ENCODE measurements at regions not wholly inside any gene's neighbourhood (a gene's known extent, or its start where the extent isn't known, plus 50 kb on each side); places are given as distances from the start of the nearest gene placed in this dataset.

DNA sequence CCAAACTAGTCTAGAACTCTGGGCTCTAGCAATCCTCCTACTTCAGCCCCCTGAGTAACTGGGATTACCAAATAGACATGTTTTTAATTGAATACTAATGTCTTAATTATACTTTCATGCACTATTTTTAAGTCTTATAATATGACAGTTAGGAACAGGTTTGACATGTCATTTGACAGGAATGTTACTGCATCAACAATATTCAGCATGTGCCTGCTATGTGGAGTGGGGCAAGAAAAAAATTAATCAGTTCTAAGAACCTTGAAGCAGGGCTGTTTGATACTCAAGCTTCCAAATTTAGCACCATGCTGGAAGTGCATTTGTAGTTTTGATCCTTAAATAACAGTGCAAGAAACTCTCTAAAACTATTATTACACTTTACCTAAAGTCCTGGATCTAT lies 265.3 kb downstream of the MZT1 start:
- Histone ChIP-seq H3K36me3 (ENCODE audit: control insufficient read depth in 2 of 2, extremely low read depth in 1 of 2, insufficient read depth in 1 of 2, low read length in 1 of 2) (no peaks in the 10 kb centered on the region), H3K4me3 (ENCODE audit: control insufficient read depth in 1 of 2, extremely low read depth in 1 of 2, low read length in 1 of 2) (no peak overlapping the region), H3K27ac (ENCODE audit: low read length) (no peak overlapping the region), H3K9me3 (no peaks in the 10 kb centered on the region), H3K4me1 (ENCODE audit: control insufficient read depth in 1 of 2, extremely low read depth in 1 of 2, insufficient read depth in 2 of 2, low read length in 2 of 2) (no peaks in the 10 kb centered on the region), H3K27me3 (replicated peaks in 1 of 2; ENCODE audit: control insufficient read depth in 2 of 2, extremely low read depth in 1 of 2, insufficient read depth in 2 of 2, low read length in 1 of 2) (no peaks in the 10 kb centered on the region)
- no peak for DNase-seq
- ChIA-PET CTCF (no interaction called here), POLR2A (no interaction called here)
- no peak for ATAC-seq (replicated peaks in 1 of 4)
- Mint-ChIP-seq H3K4me1 (no peaks in the 10 kb centered on the region), H3K27ac (no peak overlapping the region), H3K36me3 (no peaks in the 10 kb centered on the region), H3K4me3 (no peak overlapping the region), H3K9me3 (peaks cover 0 to 2% (median 0%) of the 10 kb centered on the region in 3 donors), H3K27me3 (no peaks in the 10 kb centered on the region)

DNA sequence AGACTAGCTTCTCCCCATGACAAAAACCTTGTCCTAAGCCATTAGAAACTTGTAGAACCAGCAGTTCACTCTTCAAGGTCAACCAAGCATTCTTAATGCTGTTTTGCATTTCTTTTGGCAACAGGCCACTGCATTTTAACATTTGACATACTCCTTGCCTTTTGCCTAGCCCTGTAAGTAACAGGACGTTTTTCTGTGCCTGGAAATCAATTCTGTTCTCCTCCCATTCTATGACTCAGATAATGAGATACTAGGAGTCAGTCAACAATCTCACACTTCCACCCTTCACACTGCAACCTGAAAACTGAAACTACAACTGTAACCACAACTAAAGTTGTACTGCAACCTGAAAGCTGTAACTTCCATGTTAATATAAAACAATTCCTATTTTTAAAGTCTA lies 268.7 kb downstream of the MZT1 start:
- no peak overlapping the region for H3K4me3 Mint-ChIP-seq
- H3K27ac Mint-ChIP-seq: no peak overlapping the region
- Histone ChIP-seq H3K4me1 (ENCODE audit: control insufficient read depth in 1 of 2, extremely low read depth in 1 of 2, insufficient read depth in 2 of 2, low read length in 2 of 2) (no peaks in the 10 kb centered on the region), H3K9me3 (no peaks in the 10 kb centered on the region), H3K27me3 (replicated peaks in 1 of 2; ENCODE audit: control insufficient read depth in 2 of 2, extremely low read depth in 1 of 2, insufficient read depth in 2 of 2, low read length in 1 of 2) (no peaks in the 10 kb centered on the region), H3K36me3 (ENCODE audit: control insufficient read depth in 2 of 2, extremely low read depth in 1 of 2, insufficient read depth in 1 of 2, low read length in 1 of 2) (no peaks in the 10 kb centered on the region), H3K4me3 (ENCODE audit: control insufficient read depth in 1 of 2, extremely low read depth in 1 of 2, low read length in 1 of 2) (no peak overlapping the region), H3K27ac (ENCODE audit: low read length) (no peak overlapping the region)
- H3K36me3 Mint-ChIP-seq: no peaks in the 10 kb centered on the region
- POLR2A ChIA-PET: no interaction called here
- ATAC-seq (replicated peaks in 1 of 4): no peak
- H3K9me3 Mint-ChIP-seq: peaks cover 0 to 4% (median 3%) of the 10 kb centered on the region in 3 donors
- H3K4me1 Mint-ChIP-seq: no peaks in the 10 kb centered on the region
- no peaks in the 10 kb centered on the region for H3K27me3 Mint-ChIP-seq
- no CpG with 5 or more reads among the region's 1 CpG for WGBS (ENCODE audit: insufficient coverage)
- DNase-seq: no peak
- CTCF ChIA-PET: no interaction called here

DNA sequence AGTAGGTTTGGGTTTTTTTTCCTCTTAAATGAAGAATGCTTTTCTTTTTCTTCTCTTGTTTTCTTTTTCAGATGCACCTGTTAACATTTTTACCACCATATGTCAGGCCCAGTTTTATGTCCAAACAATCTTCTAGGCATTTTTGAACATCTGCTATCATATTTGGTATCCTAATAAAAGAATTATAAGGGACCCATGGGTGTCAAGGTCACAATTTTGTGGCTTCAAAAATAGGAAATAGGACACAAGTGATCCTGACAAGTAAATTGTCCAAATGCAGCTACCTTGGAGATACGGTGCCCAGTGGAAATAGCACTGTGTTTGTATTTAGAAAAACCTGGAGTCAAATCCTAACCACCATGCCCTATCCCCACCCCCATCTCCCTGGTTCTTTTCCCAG lies 270.3 kb downstream of the MZT1 start:
- ChIA-PET POLR2A (no interaction called here), CTCF (no interaction called here)
- Mint-ChIP-seq H3K27me3 (no peaks in the 10 kb centered on the region), H3K4me1 (no peaks in the 10 kb centered on the region), H3K9me3 (peaks cover 0 to 4% (median 3%) of the 10 kb centered on the region in 3 donors), H3K27ac (no peak overlapping the region), H3K4me3 (no peak overlapping the region), H3K36me3 (no peaks in the 10 kb centered on the region)
- no peaks in the 10 kb centered on the region for H3K4me1 ChIP-seq (ENCODE audit: control insufficient read depth in 1 of 2, extremely low read depth in 1 of 2, insufficient read depth in 2 of 2, low read length in 2 of 2)
- WGBS (ENCODE audit: insufficient coverage): no CpG with 5 or more reads among the region's 1 CpG
- DNase-seq (no peak), ATAC-seq (replicated peaks in 1 of 4) (no peak)
- no peaks in the 10 kb centered on the region for H3K36me3 ChIP-seq (ENCODE audit: control insufficient read depth in 2 of 2, extremely low read depth in 1 of 2, insufficient read depth in 1 of 2, low read length in 1 of 2)
- no peak overlapping the region for H3K4me3 ChIP-seq (ENCODE audit: control insufficient read depth in 1 of 2, extremely low read depth in 1 of 2, low read length in 1 of 2)
- H3K27ac ChIP-seq (ENCODE audit: low read length): no peak overlapping the region
- H3K27me3 ChIP-seq (replicated peaks in 1 of 2; ENCODE audit: control insufficient read depth in 2 of 2, extremely low read depth in 1 of 2, insufficient read depth in 2 of 2, low read length in 1 of 2): no peaks in the 10 kb centered on the region
- H3K9me3 ChIP-seq: no peaks in the 10 kb centered on the region

DNA sequence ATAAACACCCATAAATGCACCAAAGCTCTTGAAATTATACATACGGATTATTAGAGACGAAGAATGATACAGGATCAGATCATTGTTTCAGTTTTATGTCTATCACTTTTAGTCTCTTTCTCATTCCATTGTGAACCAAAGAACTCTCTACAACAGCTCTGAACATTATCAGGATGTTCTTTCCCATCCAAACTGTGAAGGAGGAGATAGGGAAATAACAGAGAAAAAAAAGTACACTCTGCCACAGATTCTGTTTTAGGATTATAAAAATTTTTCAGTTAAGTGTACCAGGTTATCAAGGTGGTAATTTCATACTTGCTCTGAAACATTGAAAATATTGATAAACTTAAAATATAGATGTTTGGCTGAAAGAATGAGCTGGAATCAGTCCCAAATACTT lies 270.9 kb downstream of the MZT1 start:
- Mint-ChIP-seq H3K9me3 (peaks cover 0 to 4% (median 3%) of the 10 kb centered on the region in 3 donors), H3K36me3 (no peaks in the 10 kb centered on the region), H3K27ac (no peak overlapping the region), H3K4me1 (no peaks in the 10 kb centered on the region), H3K4me3 (no peak overlapping the region), H3K27me3 (no peaks in the 10 kb centered on the region)
- ChIA-PET CTCF (no interaction called here), POLR2A (no interaction called here)
- Histone ChIP-seq H3K4me3 (ENCODE audit: control insufficient read depth in 1 of 2, extremely low read depth in 1 of 2, low read length in 1 of 2) (no peak overlapping the region), H3K27ac (ENCODE audit: low read length) (no peak overlapping the region), H3K4me1 (ENCODE audit: control insufficient read depth in 1 of 2, extremely low read depth in 1 of 2, insufficient read depth in 2 of 2, low read length in 2 of 2) (no peaks in the 10 kb centered on the region), H3K36me3 (ENCODE audit: control insufficient read depth in 2 of 2, extremely low read depth in 1 of 2, insufficient read depth in 1 of 2, low read length in 1 of 2) (no peaks in the 10 kb centered on the region), H3K27me3 (replicated peaks in 1 of 2; ENCODE audit: control insufficient read depth in 2 of 2, extremely low read depth in 1 of 2, insufficient read depth in 2 of 2, low read length in 1 of 2) (no peaks in the 10 kb centered on the region), H3K9me3 (no peaks in the 10 kb centered on the region)
- no peak for ATAC-seq (replicated peaks in 1 of 4)
- no peak for DNase-seq
- no CpG with 5 or more reads among the region's 2 CpGs for WGBS (ENCODE audit: insufficient coverage)

GRCh38 chr13:72453161-72453560 lies 274.3 kb downstream of the MZT1 start:
- H3K27ac ChIP-seq (ENCODE audit: low read length): no peak overlapping the region
- H3K27me3 Mint-ChIP-seq: peaks cover 0 to 3% of the 10 kb centered on the region in 2 donors
- no peak overlapping the region for H3K4me3 ChIP-seq (ENCODE audit: control insufficient read depth in 1 of 2, extremely low read depth in 1 of 2, low read length in 1 of 2)
- WGBS (ENCODE audit: insufficient coverage): 82% methylated on average over 4 of the region's 5 CpGs
- ATAC-seq (replicated peaks in 1 of 4) (no peak), DNase-seq (no peak)
- H3K36me3 ChIP-seq (ENCODE audit: control insufficient read depth in 2 of 2, extremely low read depth in 1 of 2, insufficient read depth in 1 of 2, low read length in 1 of 2): no peaks in the 10 kb centered on the region
- H3K36me3 Mint-ChIP-seq: no peaks in the 10 kb centered on the region
- H3K27me3 ChIP-seq (replicated peaks in 1 of 2; ENCODE audit: control insufficient read depth in 2 of 2, extremely low read depth in 1 of 2, insufficient read depth in 2 of 2, low read length in 1 of 2): no peaks in the 10 kb centered on the region
- H3K4me1 ChIP-seq (ENCODE audit: control insufficient read depth in 1 of 2, extremely low read depth in 1 of 2, insufficient read depth in 2 of 2, low read length in 2 of 2): no peaks in the 10 kb centered on the region
- ChIA-PET CTCF (no interaction called here), POLR2A (no interaction called here)
- H3K4me3 Mint-ChIP-seq: no peak overlapping the region
- H3K9me3 ChIP-seq: no peaks in the 10 kb centered on the region
- peaks cover 7 to 11% (median 9%) of the 10 kb centered on the region in 3 donors for H3K9me3 Mint-ChIP-seq
- no peak overlapping the region for H3K27ac Mint-ChIP-seq
- H3K4me1 Mint-ChIP-seq: no peaks in the 10 kb centered on the region

DNA sequence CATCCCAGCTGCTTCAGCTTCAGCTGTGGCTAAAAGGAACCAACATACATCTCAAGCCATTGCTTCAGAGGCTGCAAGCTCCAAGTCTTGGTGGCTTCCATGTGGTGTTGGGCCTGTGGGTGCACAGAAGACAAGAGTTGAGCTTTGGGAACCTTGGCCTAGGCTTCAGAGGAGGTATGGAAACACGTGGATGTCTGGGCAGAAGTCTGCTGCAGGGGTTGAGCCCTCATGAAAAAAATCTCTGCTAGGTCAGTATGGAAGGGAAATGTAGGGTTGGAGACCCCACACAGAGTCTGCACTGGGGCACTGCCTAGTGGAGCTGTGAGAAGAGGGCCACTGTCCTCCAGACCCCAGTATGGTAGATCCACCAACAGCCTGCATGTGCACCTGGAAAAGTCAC lies 279.3 kb downstream of the MZT1 start:
- ChIA-PET POLR2A (no interaction called here), CTCF (no interaction called here)
- Histone ChIP-seq H3K9me3 (no peaks in the 10 kb centered on the region), H3K27me3 (replicated peaks in 1 of 2; ENCODE audit: control insufficient read depth in 2 of 2, extremely low read depth in 1 of 2, insufficient read depth in 2 of 2, low read length in 1 of 2) (no peaks in the 10 kb centered on the region), H3K4me3 (ENCODE audit: control insufficient read depth in 1 of 2, extremely low read depth in 1 of 2, low read length in 1 of 2) (no peak overlapping the region), H3K36me3 (ENCODE audit: control insufficient read depth in 2 of 2, extremely low read depth in 1 of 2, insufficient read depth in 1 of 2, low read length in 1 of 2) (no peaks in the 10 kb centered on the region), H3K4me1 (ENCODE audit: control insufficient read depth in 1 of 2, extremely low read depth in 1 of 2, insufficient read depth in 2 of 2, low read length in 2 of 2) (no peaks in the 10 kb centered on the region), H3K27ac (ENCODE audit: low read length) (no peak overlapping the region)
- H3K36me3 Mint-ChIP-seq: no peaks in the 10 kb centered on the region
- DNase-seq: no peak
- H3K9me3 Mint-ChIP-seq: peaks cover 12 to 19% (median 13%) of the 10 kb centered on the region in 3 donors
- no peak overlapping the region for H3K27ac Mint-ChIP-seq
- no peak overlapping the region for H3K4me3 Mint-ChIP-seq
- 30% methylated on average over 1 of the region's 1 CpG for WGBS (ENCODE audit: insufficient coverage)
- H3K4me1 Mint-ChIP-seq: no peaks in the 10 kb centered on the region
- ATAC-seq (replicated peaks in 1 of 4): no peak
- peaks cover 0 to 3% of the 10 kb centered on the region in 2 donors for H3K27me3 Mint-ChIP-seq

DNA sequence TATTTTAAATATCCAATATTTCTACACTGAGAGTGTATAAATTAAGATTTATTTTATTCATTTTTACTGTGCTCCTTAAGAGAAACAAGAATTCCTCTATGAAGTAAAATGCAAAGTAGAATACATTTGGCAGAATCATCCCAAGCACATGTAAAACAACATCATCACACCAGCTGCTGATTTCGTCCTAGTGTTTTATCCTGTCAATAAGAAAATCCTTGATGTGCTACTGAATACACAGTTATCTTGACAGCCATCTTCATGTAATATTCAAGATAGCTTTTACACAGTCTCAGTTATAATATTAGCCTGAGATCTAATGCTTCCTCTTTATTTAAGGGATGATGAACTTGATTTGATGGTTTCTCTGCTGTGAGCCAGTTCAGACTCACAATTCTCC lies 282.4 kb downstream of the MZT1 start:
- H3K27ac ChIP-seq (ENCODE audit: low read length): no peak overlapping the region
- Mint-ChIP-seq H3K4me3 (no peak overlapping the region), H3K4me1 (no peaks in the 10 kb centered on the region), H3K27ac (no peak overlapping the region), H3K36me3 (no peaks in the 10 kb centered on the region), H3K27me3 (peaks cover 0 to 2% of the 10 kb centered on the region in 2 donors), H3K9me3 (peaks cover 12 to 16% (median 13%) of the 10 kb centered on the region in 3 donors)
- no peaks in the 10 kb centered on the region for H3K4me1 ChIP-seq (ENCODE audit: control insufficient read depth in 1 of 2, extremely low read depth in 1 of 2, insufficient read depth in 2 of 2, low read length in 2 of 2)
- POLR2A ChIA-PET: no interaction called here
- CTCF ChIA-PET: no interaction called here
- ATAC-seq (replicated peaks in 1 of 4) (no peak), DNase-seq (no peak)
- no peak overlapping the region for H3K4me3 ChIP-seq (ENCODE audit: control insufficient read depth in 1 of 2, extremely low read depth in 1 of 2, low read length in 1 of 2)
- no peaks in the 10 kb centered on the region for H3K27me3 ChIP-seq (replicated peaks in 1 of 2; ENCODE audit: control insufficient read depth in 2 of 2, extremely low read depth in 1 of 2, insufficient read depth in 2 of 2, low read length in 1 of 2)
- no peaks in the 10 kb centered on the region for H3K9me3 ChIP-seq
- 60% methylated on average over 1 of the region's 1 CpG for WGBS (ENCODE audit: insufficient coverage)
- no peaks in the 10 kb centered on the region for H3K36me3 ChIP-seq (ENCODE audit: control insufficient read depth in 2 of 2, extremely low read depth in 1 of 2, insufficient read depth in 1 of 2, low read length in 1 of 2)
